GM19351 (cell line): ENCODE measurements at regions not wholly inside any gene's neighbourhood (a gene's known extent, or its start where the extent isn't known, plus 50 kb on each side); places are given as distances from the start of the nearest gene placed in this dataset.
A peak's percentile ranks its signal among the peaks of the same experiment; 100 is the strongest.
"Not testable (repeated sequence)": the region's sequence is repeated elsewhere in the genome, so short reads cannot be mapped to it uniquely, and the experiment has no call there.

ENCODE experiments used
- ATAC-seq: cut with Tn5 transposase; IDR thresholded peaks from one replicate; pipeline ENCODE4 v1.9.1; 2021; ENCODE audit warnings: mild to moderate bottlenecking, moderate library complexity; ENCODE audit not compliant: unreplicated experiment

- ATAC-seq: no peak
Observed at GRCh38 chr2:84057917-84058560, 401.0 kb downstream of the SUCLG1 start.

GRCh38 chr2:84055816-84056215 lies 403.3 kb downstream of the SUCLG1 start:
- no peak for ATAC-seq

GRCh38 chr2:84054577-84054976 lies 404.5 kb downstream of the SUCLG1 start:
- not testable (repeated sequence) for ATAC-seq

- no peak for ATAC-seq
Observed at GRCh38 chr2:84052913-84053312, 406.2 kb downstream of the SUCLG1 start.

GRCh38 chr2:84052043-84052442 lies 407.0 kb downstream of the SUCLG1 start:
- ATAC-seq: no peak

- no peak for ATAC-seq
Observed at GRCh38 chr2:84048964-84049363, 410.1 kb downstream of the SUCLG1 start.

- ATAC-seq: no peak
Observed at GRCh38 chr2:84041506-84041905, 417.6 kb downstream of the SUCLG1 start.

GRCh38 chr2:84040281-84040680 lies 418.8 kb downstream of the SUCLG1 start:
- ATAC-seq: no peak

GRCh38 chr2:84038866-84039265 lies 420.2 kb downstream of the SUCLG1 start:
- no peak for ATAC-seq

- no peak for ATAC-seq
Observed at GRCh38 chr2:84033347-84033974, 425.6 kb downstream of the SUCLG1 start.

- ATAC-seq: no peak
Observed at GRCh38 chr2:84031312-84032050, 427.6 kb downstream of the SUCLG1 start.

- ATAC-seq: no peak
Observed at GRCh38 chr2:84029903-84030575, 429.0 kb downstream of the SUCLG1 start.

- no peak for ATAC-seq
Observed at GRCh38 chr2:84026818-84027217, 432.3 kb downstream of the SUCLG1 start.

GRCh38 chr2:84022810-84023431 lies 436.2 kb downstream of the SUCLG1 start:
- ATAC-seq: peak; percentile 63

- no peak for ATAC-seq
Observed at GRCh38 chr2:84017010-84017409, 442.1 kb downstream of the SUCLG1 start.

- no peak for ATAC-seq
Observed at GRCh38 chr2:84016183-84016582, 442.9 kb downstream of the SUCLG1 start.

GRCh38 chr2:83997889-83998288 lies 461.2 kb downstream of the SUCLG1 start:
- ATAC-seq: no peak

- ATAC-seq: no peak
Observed at GRCh38 chr2:83994633-83995179, 464.4 kb downstream of the SUCLG1 start.

- no peak for ATAC-seq
Observed at GRCh38 chr2:83993873-83994632, 465.0 kb downstream of the SUCLG1 start.

- ATAC-seq: no peak
Observed at GRCh38 chr2:83991992-83992391, 467.1 kb downstream of the SUCLG1 start.
